HG02885 (cell line): ENCODE measurements at regions not wholly inside any gene's neighbourhood (a gene's known extent, or its start where the extent isn't known, plus 50 kb on each side); places are given as distances from the start of the nearest gene placed in this dataset.

ENCODE experiments used
- ATAC-seq: cut with Tn5 transposase; IDR thresholded peaks from one replicate; pipeline ENCODE4 v1.9.1; 2021; ENCODE audit warnings: mild to moderate bottlenecking; ENCODE audit not compliant: unreplicated experiment, poor library complexity

GRCh38 chr1:96365076-96365475 lies 356.5 kb upstream of the PTBP2 start:
- no peak for ATAC-seq

DNA sequence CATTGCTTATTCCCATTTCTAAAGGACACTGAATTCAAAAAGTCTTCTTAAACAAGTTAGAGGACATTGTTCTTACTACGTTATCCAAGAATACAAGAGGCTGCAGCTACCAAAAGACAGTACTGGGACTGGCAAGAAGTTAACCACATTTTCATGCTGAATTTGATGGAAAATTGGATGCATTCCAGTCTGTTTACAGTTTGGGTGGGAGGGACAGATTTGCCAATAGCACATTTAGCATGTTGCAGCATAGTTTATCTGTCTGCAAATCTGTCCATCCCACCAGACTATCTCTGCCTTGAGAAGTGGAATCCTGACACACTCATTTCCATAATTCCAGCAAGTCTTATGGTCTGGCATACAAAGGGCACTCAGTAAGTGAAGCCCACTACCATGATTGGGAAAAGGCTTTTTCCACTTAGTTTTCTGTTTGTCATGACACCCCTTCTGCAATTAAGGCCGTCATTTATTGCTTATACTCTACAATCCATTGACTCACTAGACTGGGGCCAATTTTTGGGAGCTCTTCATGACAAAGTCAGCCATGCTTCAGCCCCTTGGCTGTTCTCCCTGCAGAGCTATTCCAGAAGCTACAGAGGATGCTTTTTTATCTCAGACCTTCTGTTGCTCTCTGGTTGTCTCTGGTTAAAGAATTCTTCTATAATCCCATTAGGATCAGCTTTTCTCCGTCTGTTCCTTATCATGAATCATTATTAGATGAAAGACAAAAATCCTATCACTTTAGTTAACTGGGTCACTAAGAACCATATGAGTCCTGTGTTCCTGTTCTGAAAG lies 355.8 kb upstream of the PTBP2 start:
- ATAC-seq = no peak

DNA sequence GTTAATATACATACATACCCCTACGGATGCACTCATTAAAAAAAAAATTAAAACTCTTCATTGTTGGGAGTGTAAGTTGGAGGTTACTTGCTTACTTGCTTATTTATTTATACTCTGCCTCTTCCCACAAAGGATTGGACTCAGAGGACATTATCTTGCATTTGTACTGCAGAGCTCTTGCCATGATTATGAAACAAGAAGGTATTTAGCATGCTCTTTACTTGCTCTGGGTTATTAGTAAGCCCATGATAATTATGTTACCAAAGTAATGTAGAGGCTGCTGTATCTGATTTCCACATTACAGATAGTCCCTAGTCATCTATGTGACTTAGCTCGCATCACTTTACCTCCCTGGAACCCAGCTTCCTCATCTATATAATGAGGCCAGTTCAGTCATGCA lies 355.1 kb upstream of the PTBP2 start:
- ATAC-seq = no peak

GRCh38 chr1:96367791-96368190 lies 353.8 kb upstream of the PTBP2 start:
- ATAC-seq = no peak

DNA sequence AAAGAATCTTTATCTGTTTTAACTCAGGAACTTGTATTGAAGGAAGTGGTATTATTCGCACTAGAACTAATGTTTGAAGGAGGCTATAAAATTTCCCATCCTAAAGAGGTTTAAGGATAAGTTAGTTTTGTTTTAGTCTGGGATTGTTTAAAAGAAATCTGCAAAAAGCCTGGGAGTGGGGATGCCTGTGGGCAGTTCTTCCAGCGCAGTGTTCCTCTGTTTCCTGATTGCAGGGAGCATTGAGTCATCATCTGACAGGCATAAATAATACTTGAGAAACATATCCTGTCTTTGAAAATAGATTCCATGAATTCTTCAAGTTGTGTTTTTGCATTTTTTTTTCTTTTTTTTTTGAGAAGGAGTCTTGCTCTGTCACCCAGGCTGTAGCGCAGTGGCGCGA lies 350.8 kb upstream of the PTBP2 start:
- ATAC-seq = no peak

DNA sequence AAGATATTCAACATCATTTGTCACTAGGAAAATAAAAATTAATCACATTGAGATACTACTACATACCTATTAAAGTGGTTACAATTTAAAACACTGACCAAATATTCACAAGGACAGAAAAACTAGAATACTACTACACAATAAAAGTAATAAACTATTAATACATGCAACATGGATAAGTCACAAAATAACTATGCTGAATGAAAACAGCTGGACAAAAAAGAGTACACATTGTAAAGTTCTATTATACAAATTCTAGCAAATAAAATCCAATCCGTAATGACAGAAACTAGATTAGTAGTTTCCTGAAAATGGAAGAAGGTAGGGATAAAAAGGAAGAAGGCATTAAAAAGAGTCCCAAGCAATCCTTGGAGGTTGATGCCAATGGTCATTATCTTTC lies 348.7 kb upstream of the PTBP2 start:
- ATAC-seq = no peak

DNA sequence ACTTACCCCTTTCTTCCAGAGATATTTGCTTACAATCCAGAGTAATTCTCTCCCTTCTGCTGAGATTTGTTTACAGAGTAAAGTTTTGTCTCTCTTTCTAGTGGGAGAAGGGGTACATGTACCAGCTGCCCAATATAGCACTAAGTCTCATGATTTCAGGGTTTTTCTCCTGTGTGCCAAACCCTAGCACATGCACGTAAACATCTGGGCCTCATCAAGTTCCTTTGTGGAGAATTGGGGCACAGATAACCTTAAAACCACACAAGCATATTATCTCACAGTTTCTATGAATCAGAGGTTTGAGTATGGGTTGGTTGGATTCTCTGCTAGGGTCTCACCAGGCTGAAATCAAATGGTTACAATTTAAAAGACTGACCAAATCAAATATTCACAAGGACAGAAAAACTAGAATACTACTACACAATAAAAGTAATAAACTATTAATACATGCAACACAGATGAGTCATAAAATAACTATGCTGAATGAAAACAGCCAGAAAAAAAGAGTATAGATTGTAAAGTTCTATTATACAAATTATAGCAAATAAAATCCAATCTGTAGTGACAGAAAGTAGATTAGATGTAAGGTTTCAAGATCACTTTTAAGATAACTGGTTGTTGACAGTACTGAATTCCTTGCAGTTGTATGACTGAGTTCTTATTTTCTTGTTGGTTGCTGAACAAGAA lies 347.4 kb upstream of the PTBP2 start:
- ATAC-seq = no peak

DNA sequence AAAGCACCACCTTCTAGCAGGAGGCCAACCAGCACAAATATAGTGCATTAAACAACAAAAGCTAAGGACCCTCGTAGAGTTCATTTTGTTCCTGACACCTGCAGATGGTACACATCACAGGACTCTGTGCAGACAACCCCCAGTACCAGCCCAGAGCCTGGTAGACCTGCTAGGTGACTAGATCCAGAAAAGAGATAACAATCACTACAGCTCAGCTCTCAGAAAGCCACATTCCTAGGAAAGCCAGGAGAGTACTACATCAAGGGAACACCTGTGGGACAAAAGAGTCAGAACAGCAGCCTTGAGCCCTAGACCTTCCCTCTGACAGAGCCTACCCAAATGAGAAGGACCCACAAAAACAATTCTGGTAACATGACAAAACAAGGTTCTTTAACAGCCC lies 344.7 kb upstream of the PTBP2 start:
- no peak for ATAC-seq

GRCh38 chr1:96384611-96385010 lies 337.0 kb upstream of the PTBP2 start:
- no peak for ATAC-seq

DNA sequence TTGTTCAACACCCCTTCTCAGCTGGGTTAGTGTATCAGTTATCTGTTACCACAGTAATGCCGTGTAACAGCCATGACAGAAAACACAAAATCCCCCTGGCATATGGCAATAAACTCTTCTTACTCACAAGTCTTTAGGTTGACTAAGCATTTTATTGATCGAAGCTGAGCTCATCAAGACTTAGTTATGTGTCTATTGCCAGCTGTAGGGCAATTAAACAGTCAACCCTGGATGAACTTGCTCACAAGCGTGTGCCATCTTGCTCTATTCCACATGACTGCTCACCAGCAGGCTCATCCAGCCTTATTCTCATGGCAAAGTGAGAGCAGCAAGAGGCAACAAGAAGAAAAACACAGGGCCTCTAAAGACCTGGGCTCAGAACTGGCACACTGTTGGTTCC lies 333.8 kb upstream of the PTBP2 start:
- ATAC-seq = no peak

DNA sequence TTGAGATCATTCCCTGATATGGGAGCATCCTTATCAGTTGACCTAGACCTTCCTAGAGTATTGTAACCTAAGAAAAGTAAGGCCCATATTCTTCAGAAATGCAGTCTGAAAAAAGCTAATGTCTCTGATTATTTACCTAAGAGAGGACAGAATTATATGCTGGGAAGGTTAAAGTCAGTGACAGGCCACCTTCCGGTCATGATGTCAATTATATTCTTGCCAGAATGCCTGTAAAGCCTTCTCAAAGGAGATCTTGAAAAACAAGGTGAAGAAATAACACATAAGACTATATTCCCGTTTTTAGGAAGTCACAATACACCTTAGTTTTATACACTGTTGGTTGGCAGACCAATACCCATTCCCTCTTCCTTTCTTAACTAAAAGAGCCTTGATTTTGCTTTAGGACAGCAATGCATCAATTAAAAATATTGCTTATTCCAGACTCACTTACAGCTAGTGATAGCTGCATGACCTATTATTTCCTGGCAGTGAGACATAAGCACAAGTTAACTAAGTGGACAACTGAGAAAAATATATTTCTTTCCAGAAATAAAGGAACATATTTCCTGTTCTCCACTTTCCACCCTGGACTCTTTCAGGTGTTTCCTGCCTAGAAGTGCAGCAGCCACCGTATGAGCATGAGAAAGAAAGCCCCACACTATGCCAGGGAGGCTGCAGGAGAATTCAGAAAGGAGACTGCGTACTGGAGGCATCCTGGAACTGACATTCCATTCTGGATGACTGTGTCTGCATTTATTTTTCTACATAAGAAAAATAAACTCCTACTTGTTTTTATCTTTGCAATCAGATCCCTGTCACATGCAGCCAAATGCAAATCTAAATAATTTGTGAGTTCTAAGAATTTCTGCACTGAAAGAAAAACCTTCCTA lies 332.9 kb upstream of the PTBP2 start:
- ATAC-seq = no peak

DNA sequence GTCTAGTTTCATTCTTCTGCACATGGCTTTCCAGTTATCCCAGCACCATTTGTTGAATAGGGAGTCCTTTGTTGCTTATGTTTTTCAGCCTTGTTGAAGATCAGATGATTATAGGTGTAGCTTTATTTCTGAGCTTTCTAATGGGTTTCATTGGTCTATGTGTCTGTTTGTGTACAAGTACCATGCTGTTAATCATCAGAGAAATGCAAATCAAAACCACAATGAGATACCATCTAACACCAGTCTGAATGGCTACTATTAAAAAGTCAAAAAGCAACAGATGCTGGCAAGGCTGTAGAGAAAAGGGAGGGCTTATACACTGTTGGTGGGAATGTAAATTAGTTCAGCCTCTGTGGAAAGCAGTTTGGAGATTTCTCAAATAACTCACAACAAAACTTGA lies 321.5 kb upstream of the PTBP2 start:
- ATAC-seq = no peak

DNA sequence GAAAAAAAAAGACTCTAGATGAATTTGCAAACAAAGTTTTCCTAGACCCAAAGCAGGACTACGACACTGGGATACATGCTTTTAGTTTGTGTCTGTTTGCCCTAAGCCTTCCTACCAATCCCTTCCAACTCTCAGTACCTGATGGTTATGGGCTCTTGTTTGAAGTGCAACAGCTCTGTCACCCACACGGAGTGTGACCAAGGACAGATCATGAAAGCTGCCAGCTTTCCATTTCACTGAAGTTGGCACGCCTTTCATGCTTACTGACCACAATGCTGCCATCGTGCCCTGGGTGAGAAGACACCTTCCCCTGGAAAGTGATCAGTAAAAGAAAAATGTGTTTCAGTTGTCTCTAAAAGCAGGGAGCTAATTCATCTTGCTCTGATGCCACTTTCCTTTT lies 312.5 kb upstream of the PTBP2 start:
- ATAC-seq = no peak

DNA sequence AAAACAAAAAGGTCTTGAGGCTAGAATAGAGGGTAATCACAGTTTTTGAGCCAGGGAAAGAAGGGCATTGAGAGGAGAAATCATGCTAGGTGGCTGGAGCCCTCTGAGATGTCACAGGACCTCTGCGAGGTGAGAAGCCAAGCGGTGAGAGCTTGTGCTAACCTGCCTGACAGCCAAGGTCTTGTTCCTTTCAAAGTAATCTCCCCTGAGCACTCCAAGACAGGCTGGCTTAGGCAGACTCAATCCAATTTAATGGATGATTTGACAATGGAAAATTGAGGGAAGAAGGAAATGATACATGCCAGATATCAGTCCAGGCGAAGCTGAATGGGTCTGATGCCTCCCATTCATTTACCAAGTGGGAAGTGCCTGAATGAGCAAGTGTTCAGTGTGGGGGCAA lies 311.9 kb upstream of the PTBP2 start:
- ATAC-seq = no peak

- no peak for ATAC-seq
These were observed 310.6 kb upstream of the PTBP2 start for GRCh38 chr1:96411006-96411405.

DNA sequence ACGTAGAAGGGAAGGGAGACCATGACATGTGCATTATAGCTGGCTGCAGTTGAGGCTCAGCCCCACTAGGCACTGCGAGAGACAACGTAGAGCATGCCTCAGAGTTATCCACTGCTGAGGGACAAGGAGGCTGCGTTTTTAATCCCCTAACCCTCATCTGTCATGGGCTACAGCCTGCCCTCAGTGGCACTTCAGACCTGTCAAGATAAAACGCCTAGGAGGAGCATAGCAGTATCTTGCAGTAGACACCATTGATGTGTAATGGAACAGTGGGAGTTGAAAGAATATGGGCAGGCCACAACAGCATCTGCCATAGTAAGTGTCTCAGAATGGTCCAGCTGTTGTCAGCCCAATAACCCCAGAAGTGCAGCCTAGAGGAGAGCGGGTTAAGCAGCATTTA lies 307.0 kb upstream of the PTBP2 start:
- no peak for ATAC-seq

GRCh38 chr1:96416111-96416595 lies 305.4 kb upstream of the PTBP2 start:
- no peak for ATAC-seq

- ATAC-seq = peak; percentile 96
These were observed 304.7 kb upstream of the PTBP2 start for GRCh38 chr1:96416701-96417444.

DNA sequence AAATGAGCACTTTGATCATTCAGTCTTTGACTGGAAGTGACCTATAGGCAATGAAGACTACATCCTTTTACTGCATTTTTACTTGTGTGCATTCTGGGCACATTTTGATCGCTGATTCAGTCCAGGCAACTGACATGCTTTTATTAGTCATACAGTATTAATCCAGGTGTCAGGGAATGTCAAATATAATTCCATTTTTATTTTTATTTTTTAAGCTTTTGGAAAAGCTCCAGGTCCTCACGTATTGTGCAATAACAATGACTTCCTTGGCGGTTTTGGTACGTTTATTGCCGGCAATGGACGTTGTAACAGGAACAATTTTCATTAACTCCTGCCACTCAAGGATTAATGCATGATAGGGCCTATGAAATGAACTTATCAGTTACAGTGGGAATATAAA lies 302.6 kb upstream of the PTBP2 start:
- no peak for ATAC-seq

DNA sequence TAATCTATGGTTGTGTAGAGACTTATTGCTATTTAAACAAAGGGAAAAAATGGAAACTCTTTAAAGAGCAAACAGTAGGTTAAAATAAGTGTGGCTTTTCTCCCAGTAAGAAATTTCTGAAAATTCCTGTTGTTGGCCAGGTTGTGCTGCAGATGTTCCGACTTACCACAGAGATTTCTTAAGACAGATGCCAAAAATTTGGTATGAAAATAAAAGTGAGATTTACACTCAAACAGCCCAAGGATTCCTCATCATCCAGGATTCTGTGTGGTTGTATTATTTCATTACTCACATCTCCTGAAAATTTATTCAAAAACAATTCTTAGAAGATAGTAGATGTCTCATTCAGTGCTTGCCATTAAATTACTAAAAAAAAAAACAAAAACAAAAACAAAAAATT lies 296.7 kb upstream of the PTBP2 start:
- ATAC-seq = no peak
